DND-41 (cell line): ENCODE measurements at regions not wholly inside any gene's neighbourhood (a gene's known extent, or its start where the extent isn't known, plus 50 kb on each side); places are given as distances from the start of the nearest gene placed in this dataset.
"Not testable (repeated sequence)": the region's sequence is repeated elsewhere in the genome, so short reads cannot be mapped to it uniquely, and the experiment has no call there.

Experiments
- ATAC-seq: fragments of 200-7000 bp; cut with Tn5 transposase; 3 replicates; pipeline ENCODE4 v1.9.1; 2021; ENCODE audit warnings: low read depth; ENCODE audit not compliant: insufficient read depth
- DNase-seq: peaks from one replicate; pipeline ENCODE4 v3.0.0-alpha.2; 2020
- H2AFZ ChIP-seq: 2 replicates; pipeline ENCODE4 v1.6.0; 2012; ENCODE audit warnings: low read depth, low read length
- H3K27ac ChIP-seq: 2 replicates; pipeline ENCODE4 v1.5.1; 2012; ENCODE audit warnings: low read length, inconsistent platforms
- H3K27me3 ChIP-seq: fragments of 200-600 bp; sonication (generic); 2 replicates; pipeline ENCODE4 v1.6.0; 2012; ENCODE audit warnings: low read length, mild to moderate bottlenecking, inconsistent platforms; ENCODE audit not compliant: insufficient read depth, poor library complexity
- H3K36me3 ChIP-seq: 2 replicates; pipeline ENCODE4 v1.5.1; 2012; ENCODE audit warnings: low read length, inconsistent platforms; ENCODE audit not compliant: insufficient read depth
- H3K4me1 ChIP-seq: 2 replicates; pipeline ENCODE4 v1.5.1; 2012; ENCODE audit warnings: mild to moderate bottlenecking, low read length; ENCODE audit not compliant: insufficient read depth
- H3K4me2 ChIP-seq: 2 replicates; pipeline ENCODE4 v1.6.0; 2012; ENCODE audit warnings: mild to moderate bottlenecking, moderate library complexity, low read length, inconsistent platforms; ENCODE audit not compliant: insufficient read depth
- H3K4me3 ChIP-seq, 2 experiments: fragments of 200-600 bp in 1 of 2; shearing (Covaris generic) in 1 of 2; 2 replicates each; pipeline ENCODE4 v1.5.1; 2012 to 2016; ENCODE audit warnings: inconsistent platforms in 2 of 2, low read length in 2 of 2, mild to moderate bottlenecking in 2 of 2, low read depth in 1 of 2, moderate library complexity in 1 of 2
- H3K79me2 ChIP-seq: 2 replicates; pipeline ENCODE4 v1.6.0; 2012; ENCODE audit warnings: low read length, inconsistent platforms; ENCODE audit not compliant: insufficient read depth
- H3K9ac ChIP-seq: 2 replicates; pipeline ENCODE4 v1.6.0; 2012; ENCODE audit warnings: low read depth, mild to moderate bottlenecking, inconsistent platforms, low read length, moderate library complexity
- H3K9me3 ChIP-seq: 2 replicates; pipeline ENCODE4 v1.5.1; 2012; ENCODE audit warnings: low read length, moderate library complexity, mild to moderate bottlenecking, inconsistent platforms; ENCODE audit not compliant: insufficient read depth, severe bottlenecking
- H4K20me1 ChIP-seq: 2 replicates; pipeline ENCODE4 v1.6.0; 2012; ENCODE audit warnings: low read length; ENCODE audit not compliant: insufficient read depth
- EZH2 ChIP-seq: IDR thresholded peaks from 3 replicates; pipeline ENCODE4 v1.6.1; 2012; ENCODE audit warnings: borderline replicate concordance, low read depth, mild to moderate bottlenecking, moderate library complexity, low read length, inconsistent platforms; ENCODE audit not compliant: severe bottlenecking
- TF ChIP-seq, protein P1 (sequence below): IDR thresholded peaks from 2 replicates; pipeline ENCODE4 v1.5.1; 2012; ENCODE audit warnings: borderline replicate concordance, low read length, moderate library complexity, mild to moderate bottlenecking; ENCODE audit not compliant: poor library complexity, severe bottlenecking; ENCODE audit errors: extremely low read depth

DNA sequence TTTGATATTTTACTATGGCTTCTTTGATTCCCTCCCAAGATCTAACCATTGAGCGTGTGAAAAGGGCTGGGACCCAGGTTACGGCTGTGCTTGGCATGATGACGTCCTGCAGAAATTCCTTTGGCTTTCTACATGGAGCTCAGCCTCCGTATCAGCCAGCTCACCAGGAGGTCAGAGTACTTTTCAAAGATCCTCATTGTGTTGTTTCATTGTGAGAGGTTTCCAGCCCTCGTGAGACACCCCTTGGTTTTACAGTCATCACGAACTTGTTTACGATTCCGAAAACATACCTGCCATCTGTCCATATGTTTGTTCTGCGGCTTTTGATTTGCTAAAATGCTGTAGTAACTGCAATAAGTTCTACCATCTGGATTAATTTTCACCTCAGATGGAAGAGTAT, 453.1 kb downstream of the TMEM121 start:
- ATAC-seq (no peak), DNase-seq (no peak)
- no peaks in the 10 kb centered on the region for H3K27me3 ChIP-seq
- H3K9ac ChIP-seq = no peak overlapping the region
- H3K4me1 ChIP-seq = peaks cover 64% of the 10 kb centered on the region
- H3K36me3 ChIP-seq = no peaks in the 10 kb centered on the region
- no peaks in the 10 kb centered on the region for H3K79me2 ChIP-seq
- no peaks in the 10 kb centered on the region for H4K20me1 ChIP-seq
- no peaks in the 10 kb centered on the region for H3K9me3 ChIP-seq
- H3K27ac ChIP-seq = peak overlapping the region; percentile 52; the same call in 1 of the 2 replicates
- H3K4me2 ChIP-seq = no peak overlapping the region
- TF ChIP-seq EZH2 = no peak
- TF ChIP-seq, protein P1, sequence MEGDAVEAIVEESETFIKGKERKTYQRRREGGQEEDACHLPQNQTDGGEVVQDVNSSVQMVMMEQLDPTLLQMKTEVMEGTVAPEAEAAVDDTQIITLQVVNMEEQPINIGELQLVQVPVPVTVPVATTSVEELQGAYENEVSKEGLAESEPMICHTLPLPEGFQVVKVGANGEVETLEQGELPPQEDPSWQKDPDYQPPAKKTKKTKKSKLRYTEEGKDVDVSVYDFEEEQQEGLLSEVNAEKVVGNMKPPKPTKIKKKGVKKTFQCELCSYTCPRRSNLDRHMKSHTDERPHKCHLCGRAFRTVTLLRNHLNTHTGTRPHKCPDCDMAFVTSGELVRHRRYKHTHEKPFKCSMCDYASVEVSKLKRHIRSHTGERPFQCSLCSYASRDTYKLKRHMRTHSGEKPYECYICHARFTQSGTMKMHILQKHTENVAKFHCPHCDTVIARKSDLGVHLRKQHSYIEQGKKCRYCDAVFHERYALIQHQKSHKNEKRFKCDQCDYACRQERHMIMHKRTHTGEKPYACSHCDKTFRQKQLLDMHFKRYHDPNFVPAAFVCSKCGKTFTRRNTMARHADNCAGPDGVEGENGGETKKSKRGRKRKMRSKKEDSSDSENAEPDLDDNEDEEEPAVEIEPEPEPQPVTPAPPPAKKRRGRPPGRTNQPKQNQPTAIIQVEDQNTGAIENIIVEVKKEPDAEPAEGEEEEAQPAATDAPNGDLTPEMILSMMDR = no peak
- H3K4me3 ChIP-seq = no peak overlapping the region
- H2AFZ ChIP-seq = no peak overlapping the region

- no peak overlapping the region for H3K9ac ChIP-seq
- DNase-seq = no peak
- ATAC-seq = no peak
- no peaks in the 10 kb centered on the region for H3K9me3 ChIP-seq
- H3K27me3 ChIP-seq = no peaks in the 10 kb centered on the region
- H4K20me1 ChIP-seq = no peaks in the 10 kb centered on the region
- H3K4me1 ChIP-seq = peaks cover 64% of the 10 kb centered on the region
- no peaks in the 10 kb centered on the region for H3K36me3 ChIP-seq
- H3K4me2 ChIP-seq = no peak overlapping the region
- TF ChIP-seq, protein P1 = no peak
- no peak for TF ChIP-seq EZH2
- no peak overlapping the region for H2AFZ ChIP-seq
- H3K27ac ChIP-seq = peak overlapping the region; percentile 89
- no peaks in the 10 kb centered on the region for H3K79me2 ChIP-seq
- no peak overlapping the region for H3K4me3 ChIP-seq
These were observed 453.8 kb downstream of the TMEM121 start for GRCh38 chr14:105980224-105980623.

DNA sequence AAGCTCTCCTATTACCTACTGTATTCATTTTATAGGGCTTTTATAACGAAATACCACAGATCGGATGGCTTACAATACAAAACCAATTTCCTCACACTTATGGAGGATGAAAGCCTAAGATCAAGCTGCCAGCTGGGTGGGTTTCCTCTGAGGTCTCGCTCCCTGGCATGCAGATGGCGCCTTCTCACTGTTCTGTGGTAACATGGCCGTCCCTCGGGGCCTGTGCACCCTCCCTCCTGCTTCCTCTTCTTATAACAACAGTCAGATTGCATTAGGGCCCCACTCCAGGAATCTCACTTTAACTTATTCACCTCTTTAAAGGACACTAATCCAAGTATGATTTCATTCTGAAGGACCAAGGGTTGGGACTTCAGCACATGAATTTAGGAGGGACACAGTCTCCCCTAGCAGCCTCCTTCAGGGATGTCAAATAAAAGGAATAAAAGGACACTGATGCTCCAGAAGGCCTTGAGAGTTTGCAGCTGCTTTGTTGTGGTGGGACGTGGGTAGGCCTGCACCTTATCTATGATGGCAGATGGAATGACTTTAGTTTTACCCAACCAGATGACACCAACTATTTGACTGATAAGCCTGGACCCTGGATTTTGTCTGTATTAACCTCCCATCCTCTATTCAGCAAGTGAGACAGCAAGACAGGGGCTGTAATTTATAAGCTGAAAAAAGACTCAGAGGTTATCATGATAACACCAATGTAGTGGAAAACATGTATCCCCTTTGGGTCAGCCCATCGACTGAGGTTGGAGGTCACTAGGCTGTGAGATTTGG, 455.3 kb downstream of the TMEM121 start:
- H4K20me1 ChIP-seq, H3K36me3 ChIP-seq, H3K79me2 ChIP-seq, H2AFZ ChIP-seq, H3K27me3 ChIP-seq, H3K9me3 ChIP-seq: not testable (repeated sequence)
- Histone ChIP-seq H3K4me1 (peaks cover 74% of the 10 kb centered on the region), H3K9ac (peak overlapping the region; percentile 46), H3K4me2 (peak overlapping the region; percentile 53), H3K4me3 (peak overlapping the region in 1 of 2 experiments; percentile 14; a peak in 2 of 4 replicates), H3K27ac (peak overlapping the region; percentile 89)
- TF ChIP-seq, protein P1 = peak; percentile 55
- ATAC-seq (peak; percentile 79), DNase-seq (peak; percentile 97)
